ENCODE measurements at regions not wholly inside any gene's neighbourhood (a gene's known extent, or its start where the extent isn't known, plus 50 kb on each side); places are given as distances from the start of the nearest gene placed in this dataset.

DNA sequence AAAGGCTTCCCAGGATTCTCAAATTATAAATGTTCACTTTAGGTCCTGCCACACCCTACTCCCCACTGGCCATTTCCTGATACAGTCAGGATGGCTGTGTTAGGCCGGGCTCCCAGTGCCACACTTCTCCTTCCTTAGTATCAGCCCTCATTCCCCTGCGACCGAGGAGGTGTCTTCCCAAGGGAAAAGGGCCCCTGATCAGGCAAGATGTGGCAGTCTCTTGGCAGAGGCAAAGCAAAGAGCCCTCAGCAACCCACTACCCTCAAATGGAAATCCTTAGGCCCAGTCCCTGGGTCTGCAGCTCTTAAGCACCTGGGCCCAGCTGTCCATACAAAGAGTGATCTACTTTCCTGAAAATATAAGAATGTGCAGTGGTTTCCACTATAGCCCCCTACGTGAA lies 96.5 kb upstream of the VASH1 start:
- Histone ChIP-seq H3K4me2 (replicated peaks; ENCODE audit: extremely low read depth, low read length, poor library complexity, severe bottlenecking) (no peak overlapping the region), H4K20me1 (ENCODE audit: insufficient read depth, low read length) (no peaks in the 10 kb centered on the region), H3K27ac (ENCODE audit: low read depth in 1 of 2, low read length in 2 of 2) (no peak overlapping the region), H3K4me1 (ENCODE audit: control insufficient read depth in 1 of 2, insufficient read depth in 2 of 2, low read length in 2 of 2) (no peaks in the 10 kb centered on the region), H3K36me3 (replicated peaks in 1 of 2; ENCODE audit: control insufficient read depth in 1 of 2, insufficient read depth in 2 of 2, low read length in 2 of 2) (no peaks in the 10 kb centered on the region), H3K79me2 (ENCODE audit: insufficient read depth, low read length) (no peaks in the 10 kb centered on the region), H3K27me3 (ENCODE audit: control insufficient read depth in 2 of 2, insufficient read depth in 2 of 2, low read length in 2 of 2) (peaks cover 0 to 2% of the 10 kb centered on the region in 2 donors), H3K9me3 (replicated peaks in 1 of 2; ENCODE audit: control insufficient read depth in 1 of 2, insufficient read depth in 1 of 2, low read length in 2 of 2) (peaks cover 8 to 10% of the 10 kb centered on the region in 2 donors), H2AFZ (ENCODE audit: insufficient read depth, low read depth, low read length, poor library complexity, severe bottlenecking) (no peak overlapping the region), H3K4me3 (replicated peaks in 1 of 3; ENCODE audit: low read depth in 2 of 3, low read length in 3 of 3) (no peak overlapping the region), H3K9ac (ENCODE audit: insufficient read depth, low read length, poor library complexity, severe bottlenecking) (no peak overlapping the region)
- Mint-ChIP-seq H3K27ac (no peak overlapping the region), H3K36me3 (no peaks in the 10 kb centered on the region), H3K9me3 (peaks cover 5 to 21% (median 16%) of the 10 kb centered on the region in 7 donors), H3K27me3 (ENCODE audit: low read depth in 3 of 3) (peaks cover 4 to 10% (median 8%) of the 10 kb centered on the region in 3 donors), H3K4me3 (no peak overlapping the region), H3K4me1 (no peaks in the 10 kb centered on the region)
- 86% methylated on average over 1 of the region's 4 CpGs for WGBS (ENCODE audit: insufficient coverage)
- no peak for DNase-seq
- intact Hi-C loops (cut with micrococcal nuclease) = no loop called here
- TF ChIP-seq, protein P1, sequence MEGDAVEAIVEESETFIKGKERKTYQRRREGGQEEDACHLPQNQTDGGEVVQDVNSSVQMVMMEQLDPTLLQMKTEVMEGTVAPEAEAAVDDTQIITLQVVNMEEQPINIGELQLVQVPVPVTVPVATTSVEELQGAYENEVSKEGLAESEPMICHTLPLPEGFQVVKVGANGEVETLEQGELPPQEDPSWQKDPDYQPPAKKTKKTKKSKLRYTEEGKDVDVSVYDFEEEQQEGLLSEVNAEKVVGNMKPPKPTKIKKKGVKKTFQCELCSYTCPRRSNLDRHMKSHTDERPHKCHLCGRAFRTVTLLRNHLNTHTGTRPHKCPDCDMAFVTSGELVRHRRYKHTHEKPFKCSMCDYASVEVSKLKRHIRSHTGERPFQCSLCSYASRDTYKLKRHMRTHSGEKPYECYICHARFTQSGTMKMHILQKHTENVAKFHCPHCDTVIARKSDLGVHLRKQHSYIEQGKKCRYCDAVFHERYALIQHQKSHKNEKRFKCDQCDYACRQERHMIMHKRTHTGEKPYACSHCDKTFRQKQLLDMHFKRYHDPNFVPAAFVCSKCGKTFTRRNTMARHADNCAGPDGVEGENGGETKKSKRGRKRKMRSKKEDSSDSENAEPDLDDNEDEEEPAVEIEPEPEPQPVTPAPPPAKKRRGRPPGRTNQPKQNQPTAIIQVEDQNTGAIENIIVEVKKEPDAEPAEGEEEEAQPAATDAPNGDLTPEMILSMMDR (IDR thresholded peaks at IDR 0.05) = no peak

DNA sequence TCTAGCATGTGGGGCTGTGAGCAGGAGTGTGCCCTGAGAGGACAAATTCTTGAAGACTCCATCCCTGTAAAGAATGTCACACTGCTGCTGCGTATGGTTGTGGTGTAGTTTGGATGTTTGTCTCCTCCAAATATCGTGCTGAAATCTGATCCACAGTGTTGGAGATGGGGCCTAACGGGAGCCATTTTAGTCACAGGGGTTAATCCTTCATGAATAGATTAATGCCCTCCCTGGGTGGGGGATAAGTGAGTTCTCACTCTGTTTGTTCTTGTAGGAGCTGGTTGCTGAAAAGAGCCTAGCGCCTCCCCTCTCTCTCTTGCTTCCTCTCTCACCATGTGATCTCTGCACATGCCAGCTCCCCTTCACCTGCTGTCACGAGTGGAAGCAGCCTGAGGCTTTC lies 94.5 kb upstream of the VASH1 start:
- no peaks in the 10 kb centered on the region for H3K36me3 Mint-ChIP-seq
- H3K27ac Mint-ChIP-seq = no peak overlapping the region
- Histone ChIP-seq H3K4me2 (replicated peaks; ENCODE audit: extremely low read depth, low read length, poor library complexity, severe bottlenecking) (no peak overlapping the region), H4K20me1 (ENCODE audit: insufficient read depth, low read length) (no peaks in the 10 kb centered on the region), H3K4me1 (ENCODE audit: control insufficient read depth in 1 of 2, insufficient read depth in 2 of 2, low read length in 2 of 2) (no peaks in the 10 kb centered on the region), H3K4me3 (replicated peaks in 1 of 3; ENCODE audit: low read depth in 2 of 3, low read length in 3 of 3) (no peak overlapping the region), H2AFZ (ENCODE audit: insufficient read depth, low read depth, low read length, poor library complexity, severe bottlenecking) (no peak overlapping the region), H3K27me3 (ENCODE audit: control insufficient read depth in 2 of 2, insufficient read depth in 2 of 2, low read length in 2 of 2) (no peaks in the 10 kb centered on the region), H3K79me2 (ENCODE audit: insufficient read depth, low read length) (no peaks in the 10 kb centered on the region), H3K36me3 (replicated peaks in 1 of 2; ENCODE audit: control insufficient read depth in 1 of 2, insufficient read depth in 2 of 2, low read length in 2 of 2) (no peaks in the 10 kb centered on the region), H3K27ac (ENCODE audit: low read depth in 1 of 2, low read length in 2 of 2) (no peak overlapping the region), H3K9ac (ENCODE audit: insufficient read depth, low read length, poor library complexity, severe bottlenecking) (no peak overlapping the region), H3K9me3 (replicated peaks in 1 of 2; ENCODE audit: control insufficient read depth in 1 of 2, insufficient read depth in 1 of 2, low read length in 2 of 2) (peaks cover 8 to 10% of the 10 kb centered on the region in 2 donors)
- peak overlapping the region in 1 of 2 donors; percentile 30 for H3K4me3 Mint-ChIP-seq
- WGBS (ENCODE audit: insufficient coverage) = 60% methylated on average over 2 of the region's 5 CpGs
- DNase-seq = no peak
- intact Hi-C loops (cut with micrococcal nuclease) = no loop called here
- no peaks in the 10 kb centered on the region for H3K4me1 Mint-ChIP-seq
- H3K9me3 Mint-ChIP-seq = peaks cover 2 to 23% (median 16%) of the 10 kb centered on the region in 7 donors
- peaks cover 2 to 8% (median 3%) of the 10 kb centered on the region in 3 donors for H3K27me3 Mint-ChIP-seq (ENCODE audit: low read depth in 3 of 3)
- TF ChIP-seq, protein P1 (IDR thresholded peaks at IDR 0.05) = no peak
